Panc1 (cell line): ENCODE measurements at regions not wholly inside any gene's neighbourhood (a gene's known extent, or its start where the extent isn't known, plus 50 kb on each side); places are given as distances from the start of the nearest gene placed in this dataset.

Experiments used
- ATAC-seq: fragments of 200-7000 bp; cut with Tn5 transposase; 2 replicates; pipeline ENCODE4 v1.9.1; 2020; ENCODE audit warnings: mild to moderate bottlenecking, moderate library complexity
- BruUV-seq: library from RNA; stranded (reverse); fragments of 400-500 nt; replicated peaks from 2 replicates; lab custom pipeline; 2021; lab: Mats Ljungman, UMichigan
- CTCF ChIA-PET: fragments of 300-600 bp; sonication (Branson Sonifier 250); formaldehyde crosslinking; loops from one replicate; lab custom pipeline; 2022; ENCODE audit warnings: antibody characterized with exemption; lab: Charles Lee
- POLR2A ChIA-PET: fragments of 300-600 bp; sonication (Branson Sonifier 250); formaldehyde crosslinking; loops from one replicate; lab custom pipeline; 2022; ENCODE audit warnings: antibody characterized with exemption; lab: Charles Lee
- DNase-seq: peaks from one replicate; pipeline ENCODE4 v3.0.0-alpha.2; 2010; ENCODE audit warnings: low read depth, low spot score
- H3K27ac ChIP-seq: 2 replicates; pipeline ENCODE4 v1.5.1; 2011; ENCODE audit warnings: mild to moderate bottlenecking, low read length, inconsistent platforms
- H3K27me3 ChIP-seq: fragments of 200-500 bp; sonication (Bioruptor generic); 2 replicates; pipeline ENCODE4 v1.6.0; 2014; ENCODE audit warnings: low read length, inconsistent platforms; ENCODE audit not compliant: control insufficient read depth, insufficient read depth
- H3K36me3 ChIP-seq: fragments of 200-500 bp; sonication (Bioruptor generic); 2 replicates; pipeline ENCODE4 v1.5.1; 2014; ENCODE audit warnings: inconsistent platforms, mild to moderate bottlenecking, low read length, moderate library complexity; ENCODE audit not compliant: control insufficient read depth, insufficient read depth
- H3K4me1 ChIP-seq: 2 replicates; pipeline ENCODE4 v1.5.1; 2011; ENCODE audit warnings: inconsistent platforms, mild to moderate bottlenecking, low read length, moderate library complexity; ENCODE audit not compliant: control insufficient read depth, insufficient read depth
- H3K4me3 ChIP-seq, 2 experiments: 2 replicates each; pipeline ENCODE4 v1.5.1; 2011 to 2012; ENCODE audit warnings: low read depth in 2 of 2, low read length in 2 of 2, mild to moderate bottlenecking in 2 of 2, inconsistent platforms in 1 of 2, moderate library complexity in 1 of 2
- H3K9me3 ChIP-seq: fragments of 200-500 bp; sonication (Bioruptor generic); 2 replicates; pipeline ENCODE4 v1.5.1; 2014; ENCODE audit warnings: low read depth, mild to moderate bottlenecking, inconsistent platforms, low read length, moderate library complexity; ENCODE audit not compliant: control insufficient read depth, insufficient read depth
- POLR2AphosphoS5 ChIP-seq: IDR thresholded peaks from 2 replicates; pipeline ENCODE4 v1.6.1; 2012; ENCODE audit warnings: mild to moderate bottlenecking, low read depth, low read length, moderate library complexity
- SIN3A ChIP-seq: IDR thresholded peaks from 2 replicates; pipeline ENCODE4 v1.6.1; 2012; ENCODE audit warnings: low read depth, mild to moderate bottlenecking, low read length, moderate library complexity, borderline replicate concordance; ENCODE audit not compliant: insufficient read depth
- TCF7L2 ChIP-seq: IDR thresholded peaks from 2 replicates; pipeline ENCODE4 v1.6.1; 2011; ENCODE audit warnings: mild to moderate bottlenecking, low read depth, low read length, inconsistent platforms
- in situ Hi-C: cut with HindIII; loops from 2 replicates; pipeline ENCODE4 v1.10.0; 2016; ENCODE audit warnings: low sequenced_read_pairs, low pct_unique_long_range_greater_than_20kb
- intact Hi-C: fragments of 100-400 bp; cut with micrococcal nuclease; formaldehyde crosslinking; loops from one replicate; pipeline ENCODE4 v1.10.0; 2022; ENCODE audit not compliant: unreplicated experiment
- TF ChIP-seq, protein P1 (sequence below), 2 experiments: IDR thresholded peaks; 2 replicates each; pipeline ENCODE4 v1.6.1; 2011 to 2012; ENCODE audit warnings: low read depth in 2 of 2, control low read depth in 1 of 2, low read length in 1 of 2, mild to moderate bottlenecking in 1 of 2, moderate library complexity in 1 of 2; ENCODE audit not compliant: insufficient read depth in 1 of 2
- TF ChIP-seq, protein P2 (sequence below): fragments of 450-650 bp; IDR thresholded peaks from 2 replicates; pipeline ENCODE4 v1.5.1; 2017; ENCODE audit warnings: mild to moderate bottlenecking

DNA sequence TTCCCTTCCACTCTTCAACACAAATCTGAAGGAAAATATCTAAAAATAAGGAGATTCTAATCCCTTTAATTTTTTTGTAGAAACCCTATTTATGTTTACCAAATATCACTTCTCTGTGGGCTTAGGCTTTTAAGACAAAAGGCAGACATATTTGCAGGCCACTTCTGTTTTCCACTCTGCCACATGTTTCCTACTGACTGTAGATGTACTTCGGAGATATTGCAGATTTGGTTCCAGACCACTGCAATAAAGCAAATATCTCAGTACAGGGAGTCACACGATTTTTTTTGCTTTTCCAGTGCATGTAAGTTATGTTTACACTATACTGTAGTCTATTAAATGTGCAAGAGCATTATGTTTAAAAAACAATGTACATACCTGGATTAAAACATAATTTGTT lies 219.0 kb downstream of the SREK1 start:
- no peaks in the 10 kb centered on the region for H3K4me1 ChIP-seq
- TF ChIP-seq SIN3A (no peak), POLR2AphosphoS5 (no peak), TCF7L2 (no peak)
- TF ChIP-seq, protein P1, sequence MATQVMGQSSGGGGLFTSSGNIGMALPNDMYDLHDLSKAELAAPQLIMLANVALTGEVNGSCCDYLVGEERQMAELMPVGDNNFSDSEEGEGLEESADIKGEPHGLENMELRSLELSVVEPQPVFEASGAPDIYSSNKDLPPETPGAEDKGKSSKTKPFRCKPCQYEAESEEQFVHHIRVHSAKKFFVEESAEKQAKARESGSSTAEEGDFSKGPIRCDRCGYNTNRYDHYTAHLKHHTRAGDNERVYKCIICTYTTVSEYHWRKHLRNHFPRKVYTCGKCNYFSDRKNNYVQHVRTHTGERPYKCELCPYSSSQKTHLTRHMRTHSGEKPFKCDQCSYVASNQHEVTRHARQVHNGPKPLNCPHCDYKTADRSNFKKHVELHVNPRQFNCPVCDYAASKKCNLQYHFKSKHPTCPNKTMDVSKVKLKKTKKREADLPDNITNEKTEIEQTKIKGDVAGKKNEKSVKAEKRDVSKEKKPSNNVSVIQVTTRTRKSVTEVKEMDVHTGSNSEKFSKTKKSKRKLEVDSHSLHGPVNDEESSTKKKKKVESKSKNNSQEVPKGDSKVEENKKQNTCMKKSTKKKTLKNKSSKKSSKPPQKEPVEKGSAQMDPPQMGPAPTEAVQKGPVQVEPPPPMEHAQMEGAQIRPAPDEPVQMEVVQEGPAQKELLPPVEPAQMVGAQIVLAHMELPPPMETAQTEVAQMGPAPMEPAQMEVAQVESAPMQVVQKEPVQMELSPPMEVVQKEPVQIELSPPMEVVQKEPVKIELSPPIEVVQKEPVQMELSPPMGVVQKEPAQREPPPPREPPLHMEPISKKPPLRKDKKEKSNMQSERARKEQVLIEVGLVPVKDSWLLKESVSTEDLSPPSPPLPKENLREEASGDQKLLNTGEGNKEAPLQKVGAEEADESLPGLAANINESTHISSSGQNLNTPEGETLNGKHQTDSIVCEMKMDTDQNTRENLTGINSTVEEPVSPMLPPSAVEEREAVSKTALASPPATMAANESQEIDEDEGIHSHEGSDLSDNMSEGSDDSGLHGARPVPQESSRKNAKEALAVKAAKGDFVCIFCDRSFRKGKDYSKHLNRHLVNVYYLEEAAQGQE (IDR thresholded peaks at IDR 0.05; ENCODE audit: insufficient read depth in 1 of 2, low read depth in 2 of 2, low read length in 1 of 2): no peak
- TF ChIP-seq, protein P2, sequence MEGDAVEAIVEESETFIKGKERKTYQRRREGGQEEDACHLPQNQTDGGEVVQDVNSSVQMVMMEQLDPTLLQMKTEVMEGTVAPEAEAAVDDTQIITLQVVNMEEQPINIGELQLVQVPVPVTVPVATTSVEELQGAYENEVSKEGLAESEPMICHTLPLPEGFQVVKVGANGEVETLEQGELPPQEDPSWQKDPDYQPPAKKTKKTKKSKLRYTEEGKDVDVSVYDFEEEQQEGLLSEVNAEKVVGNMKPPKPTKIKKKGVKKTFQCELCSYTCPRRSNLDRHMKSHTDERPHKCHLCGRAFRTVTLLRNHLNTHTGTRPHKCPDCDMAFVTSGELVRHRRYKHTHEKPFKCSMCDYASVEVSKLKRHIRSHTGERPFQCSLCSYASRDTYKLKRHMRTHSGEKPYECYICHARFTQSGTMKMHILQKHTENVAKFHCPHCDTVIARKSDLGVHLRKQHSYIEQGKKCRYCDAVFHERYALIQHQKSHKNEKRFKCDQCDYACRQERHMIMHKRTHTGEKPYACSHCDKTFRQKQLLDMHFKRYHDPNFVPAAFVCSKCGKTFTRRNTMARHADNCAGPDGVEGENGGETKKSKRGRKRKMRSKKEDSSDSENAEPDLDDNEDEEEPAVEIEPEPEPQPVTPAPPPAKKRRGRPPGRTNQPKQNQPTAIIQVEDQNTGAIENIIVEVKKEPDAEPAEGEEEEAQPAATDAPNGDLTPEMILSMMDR: no peak
- DNase-seq: no peak
- ChIA-PET CTCF (no interaction called here), POLR2A (no interaction called here)
- no peaks in the 10 kb centered on the region for H3K36me3 ChIP-seq
- no peak overlapping the region for H3K4me3 ChIP-seq
- H3K27me3 ChIP-seq: no peaks in the 10 kb centered on the region
- H3K27ac ChIP-seq: no peak overlapping the region
- intact Hi-C loops: no loop called here
- no peaks in the 10 kb centered on the region for H3K9me3 ChIP-seq
- ATAC-seq: no peak
- BruUV-seq: no TSS peak
- in situ Hi-C loops: no loop called here

DNA sequence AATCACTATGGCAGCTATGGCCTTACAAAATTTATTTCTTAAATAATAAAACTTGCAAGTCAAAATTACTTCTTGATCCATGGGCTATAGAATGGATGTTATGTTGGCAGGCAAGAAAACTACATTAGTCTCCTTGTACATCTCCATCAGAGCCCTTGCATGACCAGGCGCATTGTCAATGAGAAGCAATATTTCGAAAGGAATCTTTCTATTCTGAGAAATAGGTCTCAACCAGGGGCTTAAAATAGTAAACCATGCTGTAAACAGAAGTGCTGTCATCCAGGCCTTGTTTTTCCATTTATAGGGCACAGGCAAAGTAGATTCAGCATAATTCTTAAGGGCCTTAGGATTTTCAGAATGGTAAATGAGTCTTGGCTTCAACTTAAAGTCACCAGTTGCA lies 220.1 kb downstream of the SREK1 start:
- POLR2A ChIA-PET: no interaction called here
- no peaks in the 10 kb centered on the region for H3K9me3 ChIP-seq
- ATAC-seq: no peak
- H3K4me1 ChIP-seq: no peaks in the 10 kb centered on the region
- CTCF ChIA-PET: no interaction called here
- H3K36me3 ChIP-seq: no peaks in the 10 kb centered on the region
- BruUV-seq: no TSS peak
- no peak for DNase-seq
- intact Hi-C loops: no loop called here
- in situ Hi-C loops: no loop called here
- H3K27me3 ChIP-seq: no peaks in the 10 kb centered on the region
- no peak overlapping the region for H3K4me3 ChIP-seq
- TF ChIP-seq SIN3A: no peak
- H3K27ac ChIP-seq: no peak overlapping the region

DNA sequence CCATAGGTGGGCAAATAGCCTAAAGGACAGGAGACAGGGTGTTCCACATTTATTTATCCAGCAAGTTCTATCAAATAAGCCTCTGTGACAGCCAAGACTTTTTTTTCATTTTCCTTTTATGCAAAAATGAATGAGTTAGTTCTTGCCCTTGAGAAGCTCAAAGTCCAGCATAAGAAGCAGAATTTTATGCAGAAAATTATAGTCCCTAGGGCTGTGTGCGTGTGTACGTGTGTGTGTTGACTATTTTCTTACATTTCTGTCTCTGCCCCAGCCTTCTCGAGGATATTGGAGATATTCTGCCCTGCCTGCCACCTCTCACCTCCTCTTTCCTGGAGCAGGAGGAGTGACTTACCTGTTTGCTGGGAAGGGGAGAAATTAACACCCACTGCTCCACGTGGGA lies 221.9 kb downstream of the SREK1 start:
- Histone ChIP-seq H3K36me3 (no peaks in the 10 kb centered on the region), H3K4me3 (no peak overlapping the region), H3K4me1 (no peaks in the 10 kb centered on the region), H3K27me3 (no peaks in the 10 kb centered on the region), H3K27ac (no peak overlapping the region), H3K9me3 (no peaks in the 10 kb centered on the region)
- intact Hi-C loops (no loop called here), in situ Hi-C loops (no loop called here)
- no TSS peak for BruUV-seq
- no peak for TF ChIP-seq SIN3A
- TF ChIP-seq, protein P1 (IDR thresholded peaks at IDR 0.05; ENCODE audit: insufficient read depth in 1 of 2, low read depth in 2 of 2, low read length in 1 of 2): no peak
- TF ChIP-seq, protein P2: no peak
- no peak for TF ChIP-seq TCF7L2
- TF ChIP-seq POLR2AphosphoS5: no peak
- ChIA-PET POLR2A (interaction anchor here (0.6 kb wide), 1 partner anchor 306 kb away, joined by 3 read pairs; no protein-coding TSS in a partner anchor), CTCF (no interaction called here)
- ATAC-seq: no peak
- DNase-seq: no peak
